ENCODE measurements at regions not wholly inside any gene's neighbourhood (a gene's known extent, or its start where the extent isn't known, plus 50 kb on each side); places are given as distances from the start of the nearest gene placed in this dataset.

DNA sequence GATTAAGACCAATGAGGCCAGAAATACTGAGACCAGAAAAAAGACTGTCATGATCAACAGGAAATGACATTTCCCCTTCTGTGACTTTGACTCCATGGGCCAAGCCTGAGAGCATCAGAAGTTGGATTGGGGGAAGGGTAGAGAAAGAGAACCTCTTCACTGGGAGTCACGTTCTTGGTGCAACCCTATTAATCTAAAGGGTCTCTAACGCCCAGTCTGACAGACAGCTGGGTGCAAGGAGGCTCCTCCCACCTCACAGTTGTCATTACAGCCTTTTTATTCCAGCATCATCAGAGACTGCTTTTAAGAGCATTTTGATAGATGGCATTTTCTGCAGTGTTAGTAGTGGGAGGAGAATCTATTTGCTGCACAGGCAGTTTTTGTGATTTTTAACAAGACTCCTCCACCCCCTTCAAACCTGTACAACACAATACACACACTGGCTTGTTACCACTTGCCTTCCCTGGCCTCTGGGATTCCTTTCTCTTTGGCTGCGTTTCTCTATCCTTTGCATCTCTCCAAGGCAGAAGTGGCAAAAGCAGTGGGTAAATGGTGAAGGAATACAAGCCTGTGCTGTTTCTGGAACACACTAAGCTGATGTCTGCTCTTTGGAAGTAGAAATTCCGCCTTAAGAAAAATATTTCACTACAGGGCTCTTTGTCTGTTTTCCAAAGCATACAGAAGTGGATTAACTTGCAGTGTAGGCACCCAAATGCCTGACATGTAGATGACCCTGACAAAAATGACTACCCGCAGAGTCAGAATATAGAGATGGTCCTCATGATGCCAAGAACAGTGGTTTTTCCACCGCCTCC is 310.4 kb upstream of the ZNF608 start:
- TF ChIP-seq, protein P1, sequence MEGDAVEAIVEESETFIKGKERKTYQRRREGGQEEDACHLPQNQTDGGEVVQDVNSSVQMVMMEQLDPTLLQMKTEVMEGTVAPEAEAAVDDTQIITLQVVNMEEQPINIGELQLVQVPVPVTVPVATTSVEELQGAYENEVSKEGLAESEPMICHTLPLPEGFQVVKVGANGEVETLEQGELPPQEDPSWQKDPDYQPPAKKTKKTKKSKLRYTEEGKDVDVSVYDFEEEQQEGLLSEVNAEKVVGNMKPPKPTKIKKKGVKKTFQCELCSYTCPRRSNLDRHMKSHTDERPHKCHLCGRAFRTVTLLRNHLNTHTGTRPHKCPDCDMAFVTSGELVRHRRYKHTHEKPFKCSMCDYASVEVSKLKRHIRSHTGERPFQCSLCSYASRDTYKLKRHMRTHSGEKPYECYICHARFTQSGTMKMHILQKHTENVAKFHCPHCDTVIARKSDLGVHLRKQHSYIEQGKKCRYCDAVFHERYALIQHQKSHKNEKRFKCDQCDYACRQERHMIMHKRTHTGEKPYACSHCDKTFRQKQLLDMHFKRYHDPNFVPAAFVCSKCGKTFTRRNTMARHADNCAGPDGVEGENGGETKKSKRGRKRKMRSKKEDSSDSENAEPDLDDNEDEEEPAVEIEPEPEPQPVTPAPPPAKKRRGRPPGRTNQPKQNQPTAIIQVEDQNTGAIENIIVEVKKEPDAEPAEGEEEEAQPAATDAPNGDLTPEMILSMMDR (IDR thresholded peaks at IDR 0.05): no peak
- no peak for TF ChIP-seq POLR2AphosphoS5 (IDR thresholded peaks at IDR 0.05)
- TF ChIP-seq POLR2A (IDR thresholded peaks at IDR 0.05; ENCODE audit: low read depth): no peak

All from esophagus muscularis mucosa (tissue), 3 donors.